HG03097 (cell line): ENCODE measurements at regions not wholly inside any gene's neighbourhood (a gene's known extent, or its start where the extent isn't known, plus 50 kb on each side); places are given as distances from the start of the nearest gene placed in this dataset.

ENCODE experiments used
- ATAC-seq: cut with Tn5 transposase; IDR thresholded peaks from one replicate; pipeline ENCODE4 v1.9.1; 2021; ENCODE audit not compliant: unreplicated experiment, low FRiP score

DNA sequence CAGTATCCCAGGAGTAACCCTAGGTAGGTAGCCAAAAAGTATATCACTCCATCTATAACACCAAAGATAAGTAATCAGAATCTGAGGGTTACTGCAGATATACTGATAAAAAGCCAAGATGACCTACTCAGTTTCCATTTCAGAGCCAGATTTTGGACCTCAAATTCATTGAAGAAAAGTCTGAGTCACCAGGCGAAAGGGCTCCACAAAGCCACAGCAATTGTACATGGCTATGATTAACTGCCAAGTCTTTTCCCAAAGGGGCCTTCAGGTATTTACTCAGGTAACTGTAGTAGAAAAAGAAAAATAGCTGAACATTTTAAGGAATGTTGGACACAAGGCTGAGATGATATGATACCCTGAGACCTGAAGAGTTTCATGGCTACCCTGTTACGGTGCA lies 75.6 kb upstream of the KCNH7 start:
- ATAC-seq = no peak

DNA sequence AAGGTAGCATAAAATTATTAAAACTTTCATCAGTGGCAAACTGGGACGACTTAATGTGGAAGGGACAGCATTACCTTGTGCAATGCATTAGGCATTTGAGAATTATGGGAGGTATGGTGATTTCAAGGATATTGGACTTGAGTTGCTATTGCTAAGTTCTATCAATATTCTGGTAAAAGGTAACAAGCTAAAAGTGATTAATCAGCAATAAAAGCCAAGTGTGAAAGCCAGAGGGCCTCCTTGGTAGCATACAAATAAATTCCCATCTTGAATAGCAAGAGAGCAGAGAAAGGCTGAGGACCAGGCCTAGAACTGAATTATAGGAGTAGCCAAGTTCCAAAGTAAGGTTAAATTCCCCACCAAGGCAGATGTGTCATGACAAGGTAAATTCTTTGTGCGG lies 74.2 kb upstream of the KCNH7 start:
- ATAC-seq = no peak

DNA sequence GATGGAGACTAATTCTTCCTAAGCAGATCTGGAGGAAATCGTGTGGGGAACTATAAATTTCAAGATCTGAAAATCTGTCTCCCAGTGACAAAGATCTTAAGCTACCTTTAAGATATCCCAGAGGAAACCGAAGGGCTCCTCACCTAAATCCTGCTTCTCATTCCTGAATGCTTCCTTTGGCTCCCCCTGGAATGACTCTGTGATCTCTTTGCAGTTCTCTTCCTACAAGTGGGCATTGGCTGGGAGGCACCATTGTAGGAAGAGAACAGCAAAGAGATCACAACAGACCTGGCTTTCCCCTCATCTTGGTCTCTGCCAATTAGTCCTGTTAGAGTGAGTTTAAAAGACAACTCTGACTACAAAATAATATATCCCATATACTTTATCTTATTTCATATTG lies 70.0 kb upstream of the KCNH7 start:
- no peak for ATAC-seq

DNA sequence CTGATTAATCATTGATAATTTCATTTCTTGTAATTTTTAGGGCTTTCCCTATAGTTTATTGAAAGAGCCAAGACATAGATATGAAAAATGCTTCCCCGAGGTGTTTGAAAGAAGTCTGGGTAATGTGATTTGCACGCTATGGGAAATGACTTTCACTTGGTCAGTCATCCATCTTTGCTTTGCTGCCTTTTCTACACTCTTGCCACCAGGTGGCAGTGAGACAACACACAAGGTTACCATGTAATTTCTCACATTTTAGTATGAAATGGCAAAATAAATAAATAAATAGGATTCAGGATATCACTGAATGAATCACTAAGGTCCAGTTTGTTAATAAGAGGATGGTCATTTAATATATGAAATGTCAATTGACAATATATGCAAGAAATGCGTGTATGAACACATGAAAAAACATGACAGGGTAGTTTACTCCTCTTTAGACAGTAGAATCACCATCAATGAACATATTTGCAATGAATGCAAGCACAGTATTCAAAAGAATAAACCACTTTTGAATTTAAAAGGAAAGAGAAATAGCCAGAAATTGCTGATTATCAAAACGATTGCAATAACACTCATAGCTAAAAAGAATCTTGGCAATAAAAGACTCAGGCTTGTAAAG lies 52.2 kb upstream of the KCNH7 start:
- peak; percentile 86 for ATAC-seq

DNA sequence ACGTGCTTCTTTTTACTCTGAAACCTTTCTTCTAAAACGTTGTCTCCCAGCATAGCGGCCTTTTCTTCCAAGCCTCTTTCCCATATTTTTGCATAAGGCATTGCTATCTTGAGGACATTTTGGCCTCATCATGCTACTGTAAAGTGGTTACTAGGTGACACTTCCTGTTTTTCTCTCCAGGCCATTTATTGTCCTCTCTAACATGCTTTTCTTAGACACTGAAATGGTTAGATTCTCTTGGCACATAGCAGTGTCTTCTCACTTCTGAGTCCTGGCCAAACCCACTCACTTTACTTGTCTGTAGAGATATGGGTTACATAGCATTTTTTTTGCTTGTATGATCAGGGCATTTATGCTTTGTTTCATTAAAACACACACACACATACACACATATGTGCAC lies 50.1 kb upstream of the KCNH7 start:
- ATAC-seq = no peak
